Sigmoid colon (tissue), 6 donors: ENCODE measurements at regions not wholly inside any gene's neighbourhood (a gene's known extent, or its start where the extent isn't known, plus 50 kb on each side); places are given as distances from the start of the nearest gene placed in this dataset.

Experiments used
- DNase-seq: peaks from one replicate; pipeline ENCODE4 v3.0.0-alpha.2; 2019
- H3K27ac ChIP-seq, 4 donors: fragments of 200-600 bp; sonication (generic); one replicate each; pipeline ENCODE4 v1.5.1; 2016 to 2019; ENCODE audit warnings: mild to moderate bottlenecking in 1 of 4
- H3K27me3 ChIP-seq, 3 donors: fragments of 200-600 bp; sonication (generic); one replicate each; pipeline ENCODE4 v1.5.1; 2019; ENCODE audit warnings: mild to moderate bottlenecking in 1 of 3
- H3K36me3 ChIP-seq, 4 donors: fragments of 200-600 bp; sonication (generic); one replicate each; pipeline ENCODE4 v1.5.1; 2016 to 2019
- H3K4me1 ChIP-seq, 4 donors: fragments of 200-600 bp; sonication (generic); one replicate each; pipeline ENCODE4 v1.5.1; 2017 to 2019
- H3K4me3 ChIP-seq, 4 donors: fragments of 200-600 bp; sonication (generic); one replicate each; pipeline ENCODE4 v1.5.1; 2017 to 2019; ENCODE audit warnings: mild to moderate bottlenecking in 2 of 4, moderate library complexity in 1 of 4
- H3K9me3 ChIP-seq, 4 donors: fragments of 200-600 bp in 3 of 4; sonication (generic) in 3 of 4; one replicate each; pipeline versions ENCODE4 v1.5.1 to v1.6.1; 2013 to 2019
- CTCF ChIP-seq, 4 experiments: fragments of 450-650 bp in 3 of 4; fragments of 200-600 bp in 1 of 4; IDR thresholded peaks; one replicate each; pipeline ENCODE4 v1.5.1; 2016 to 2019; ENCODE audit warnings: antibody characterized with exemption in 4 of 4, mild to moderate bottlenecking in 3 of 4, moderate library complexity in 2 of 4
- EP300 ChIP-seq, 4 donors: sonication (generic); formaldehyde crosslinking; IDR thresholded peaks; one replicate each; pipeline ENCODE4 v1.6.1; 2017; ENCODE audit warnings: antibody characterized with exemption in 4 of 4
- POLR2A ChIP-seq, 2 donors: fragments of 450-650 bp; IDR thresholded peaks; one replicate each; pipeline ENCODE4 v1.6.1; 2016; ENCODE audit warnings: antibody characterized with exemption in 2 of 2, mild to moderate bottlenecking in 2 of 2, moderate library complexity in 2 of 2
- POLR2AphosphoS5 ChIP-seq, 4 donors: sonication (generic); formaldehyde crosslinking; IDR thresholded peaks; one replicate each; pipeline ENCODE4 v1.6.1; 2017; ENCODE audit warnings: antibody characterized with exemption in 4 of 4
- WGBS, 2 donors: extraction: QIAGEN DNeasy Blood & Tissue Kit; methylation state at CpG; one replicate each; pipeline ENCODE4 v1.1.7; 2013; 5-methylcytosine and 5-hydroxymethylcytosine counted together
- intact Hi-C: fragments of 100-400 bp; cut with DNase I; formaldehyde crosslinking; loops from one replicate; pipeline ENCODE4 v1.15.1; 2023
- donor health status: healthy with polysubstance abuse.
- donor health status: healthy.

- Histone ChIP-seq H3K36me3 (no peaks in the 10 kb centered on the region), H3K9me3 (no peaks in the 10 kb centered on the region), H3K27me3 (no peaks in the 10 kb centered on the region), H3K4me3 (no peak overlapping the region), H3K27ac (no peak overlapping the region), H3K4me1 (peaks cover 0 to 16% (median 12%) of the 10 kb centered on the region in 4 donors)
- no peak for DNase-seq
- intact Hi-C loops = no loop called here
- no peak for TF ChIP-seq POLR2A (IDR thresholded peaks at IDR 0.05)
- no peak for TF ChIP-seq CTCF (IDR thresholded peaks at IDR 0.05)
- no peak for TF ChIP-seq EP300 (IDR thresholded peaks at IDR 0.05)
- no peak for TF ChIP-seq POLR2AphosphoS5 (IDR thresholded peaks at IDR 0.05)
- 75 to 82% methylated on average over 6 of the region's 6 CpGs for WGBS, 2 donors
Measured at GRCh38 chr11:45052361-45052760, 94.1 kb upstream of the PRDM11 start.

GRCh38 chr11:45053736-45054446, 92.5 kb upstream of the PRDM11 start:
- Histone ChIP-seq H3K36me3 (no peaks in the 10 kb centered on the region), H3K4me3 (no peak overlapping the region), H3K27ac (no peak overlapping the region), H3K27me3 (no peaks in the 10 kb centered on the region), H3K4me1 (peaks cover 0 to 9% (median 6%) of the 10 kb centered on the region in 4 donors), H3K9me3 (no peaks in the 10 kb centered on the region)
- WGBS, 2 donors = 86 to 87% methylated on average over 15 of the region's 15 CpGs
- TF ChIP-seq POLR2A (IDR thresholded peaks at IDR 0.05) (no peak), CTCF (IDR thresholded peaks at IDR 0.05) (no peak), EP300 (IDR thresholded peaks at IDR 0.05) (no peak), POLR2AphosphoS5 (IDR thresholded peaks at IDR 0.05) (no peak)
- DNase-seq = no peak
- intact Hi-C loops = no loop called here

GRCh38 chr11:45054956-45055355, 91.5 kb upstream of the PRDM11 start:
- intact Hi-C loops = no loop called here
- DNase-seq = no peak
- no peaks in the 10 kb centered on the region for H3K9me3 ChIP-seq
- H3K27ac ChIP-seq = no peak overlapping the region
- 88% methylated on average over 8 of the region's 8 CpGs for WGBS, 2 donors
- H3K4me1 ChIP-seq = no peaks in the 10 kb centered on the region
- H3K27me3 ChIP-seq = no peaks in the 10 kb centered on the region
- TF ChIP-seq POLR2A (IDR thresholded peaks at IDR 0.05) (no peak), CTCF (IDR thresholded peaks at IDR 0.05) (no peak), POLR2AphosphoS5 (IDR thresholded peaks at IDR 0.05) (no peak), EP300 (IDR thresholded peaks at IDR 0.05) (no peak)
- H3K36me3 ChIP-seq = no peaks in the 10 kb centered on the region
- H3K4me3 ChIP-seq = no peak overlapping the region

- 85 to 92% methylated on average over 1 of the region's 1 CpG for WGBS, 2 donors
- DNase-seq = no peak
- Histone ChIP-seq H3K27me3 (no peaks in the 10 kb centered on the region), H3K4me1 (no peaks in the 10 kb centered on the region), H3K9me3 (no peaks in the 10 kb centered on the region), H3K4me3 (no peak overlapping the region), H3K36me3 (no peaks in the 10 kb centered on the region), H3K27ac (no peak overlapping the region)
- intact Hi-C loops = no loop called here
- no peak for TF ChIP-seq POLR2A (IDR thresholded peaks at IDR 0.05)
Measured at GRCh38 chr11:45056529-45056928, 89.9 kb upstream of the PRDM11 start.

- no peaks in the 10 kb centered on the region for H3K4me1 ChIP-seq
- no peak for DNase-seq
- 77 to 85% methylated on average over 5 of the region's 5 CpGs for WGBS, 2 donors
- no peaks in the 10 kb centered on the region for H3K27me3 ChIP-seq
- intact Hi-C loops = no loop called here
- H3K4me3 ChIP-seq = no peak overlapping the region
- H3K9me3 ChIP-seq = no peaks in the 10 kb centered on the region
- no peaks in the 10 kb centered on the region for H3K36me3 ChIP-seq
- no peak overlapping the region for H3K27ac ChIP-seq
- TF ChIP-seq POLR2AphosphoS5 (IDR thresholded peaks at IDR 0.05) (no peak), EP300 (IDR thresholded peaks at IDR 0.05) (no peak), CTCF (IDR thresholded peaks at IDR 0.05) (no peak), POLR2A (IDR thresholded peaks at IDR 0.05) (no peak)
Measured at GRCh38 chr11:45057938-45058646, 88.3 kb upstream of the PRDM11 start.
